AG04450 (cell line): ENCODE measurements at regions not wholly inside any gene's neighbourhood (a gene's known extent, or its start where the extent isn't known, plus 50 kb on each side); places are given as distances from the start of the nearest gene placed in this dataset.
A peak's percentile ranks its signal among the peaks of the same experiment; 100 is the strongest.

Source experiments
- CTCF ChIA-PET: fragments of 300-600, 350-600 bp; formaldehyde crosslinking; extraction: SDS; loops from one replicate; lab custom pipeline; 2022; ENCODE audit warnings: antibody characterized with exemption, inconsistent platforms; lab: Charles Lee
- POLR2A ChIA-PET: fragments of 350-600 bp; formaldehyde crosslinking; extraction: SDS; loops from one replicate; lab custom pipeline; 2021; ENCODE audit warnings: antibody characterized with exemption, inconsistent platforms; lab: Yijun Ruan, JAX
- DNase-seq: peaks from one replicate; pipeline ENCODE4 v3.0.0-alpha.2; 2011; ENCODE audit warnings: low read depth, low spot score
- H3K27ac ChIP-seq: one replicate; pipeline ENCODE4 v1.5.1; 2012; ENCODE audit warnings: low read depth, low read length, control low read depth
- H3K27me3 ChIP-seq: one replicate; pipeline ENCODE4 v1.6.0; 2012; ENCODE audit warnings: low read length; ENCODE audit not compliant: control insufficient read depth, insufficient read depth
- H3K4me3 ChIP-seq: 2 replicates; pipeline ENCODE4 v1.5.1; 2011; ENCODE audit warnings: mild to moderate bottlenecking, low read depth, low read length, control low read depth
- H3K9me3 ChIP-seq: 2 replicates; pipeline ENCODE4 v1.5.1; 2012; ENCODE audit warnings: low read length; ENCODE audit not compliant: control insufficient read depth, insufficient read depth
- TF ChIP-seq, protein P1 (sequence below): IDR thresholded peaks from 2 replicates; pipeline ENCODE4 v1.5.1; 2011; ENCODE audit warnings: low read depth, low read length, control low read depth, inconsistent platforms

DNA sequence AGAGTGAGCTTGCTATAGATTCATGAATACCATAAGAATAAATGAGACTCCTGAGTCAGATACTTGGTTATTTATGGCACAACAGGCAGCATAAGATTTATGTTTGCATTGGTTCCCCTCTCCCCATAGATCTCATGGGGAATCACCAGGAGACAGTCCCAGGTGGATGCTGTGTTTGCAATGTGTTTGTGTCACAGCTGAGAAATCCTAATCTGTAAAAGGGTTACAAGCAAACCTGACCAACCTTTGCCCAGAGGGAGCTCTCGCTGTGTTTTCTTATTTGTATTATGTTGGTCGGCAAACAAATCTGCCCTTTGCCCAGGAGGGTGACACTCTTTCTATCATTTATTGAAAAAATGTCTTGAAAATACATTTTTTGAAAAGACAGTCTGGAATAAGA is 236.2 kb downstream of the ZPLD1 start:
- Histone ChIP-seq H3K27ac (no peak overlapping the region), H3K4me3 (no peak overlapping the region), H3K9me3 (no peaks in the 10 kb centered on the region), H3K27me3 (no peaks in the 10 kb centered on the region)
- CTCF ChIA-PET, result interaction anchor here (1.0 to 4.2 kb wide), 4 partner anchors 9 to 18 kb away, joined by 3 to 67 read pairs (median 4); no protein-coding TSS in a partner anchor
- DNase-seq, result no peak
- POLR2A ChIA-PET, result interaction anchor here (0.6 kb wide), 1 partner anchor 212 kb away, joined by 10 read pairs; no protein-coding TSS in a partner anchor
- TF ChIP-seq, protein P1, sequence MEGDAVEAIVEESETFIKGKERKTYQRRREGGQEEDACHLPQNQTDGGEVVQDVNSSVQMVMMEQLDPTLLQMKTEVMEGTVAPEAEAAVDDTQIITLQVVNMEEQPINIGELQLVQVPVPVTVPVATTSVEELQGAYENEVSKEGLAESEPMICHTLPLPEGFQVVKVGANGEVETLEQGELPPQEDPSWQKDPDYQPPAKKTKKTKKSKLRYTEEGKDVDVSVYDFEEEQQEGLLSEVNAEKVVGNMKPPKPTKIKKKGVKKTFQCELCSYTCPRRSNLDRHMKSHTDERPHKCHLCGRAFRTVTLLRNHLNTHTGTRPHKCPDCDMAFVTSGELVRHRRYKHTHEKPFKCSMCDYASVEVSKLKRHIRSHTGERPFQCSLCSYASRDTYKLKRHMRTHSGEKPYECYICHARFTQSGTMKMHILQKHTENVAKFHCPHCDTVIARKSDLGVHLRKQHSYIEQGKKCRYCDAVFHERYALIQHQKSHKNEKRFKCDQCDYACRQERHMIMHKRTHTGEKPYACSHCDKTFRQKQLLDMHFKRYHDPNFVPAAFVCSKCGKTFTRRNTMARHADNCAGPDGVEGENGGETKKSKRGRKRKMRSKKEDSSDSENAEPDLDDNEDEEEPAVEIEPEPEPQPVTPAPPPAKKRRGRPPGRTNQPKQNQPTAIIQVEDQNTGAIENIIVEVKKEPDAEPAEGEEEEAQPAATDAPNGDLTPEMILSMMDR, result no peak

- ChIA-PET POLR2A (no interaction called here), CTCF (interaction anchor here (0.6 to 4.2 kb wide), 25 partner anchors 8 to 715 kb away, joined by 3 to 67 read pairs (median 4); no protein-coding TSS in a partner anchor)
- DNase-seq, result no peak
These were observed 237.5 kb downstream of the ZPLD1 start for GRCh38 chr3:102672305-102672704.

DNA sequence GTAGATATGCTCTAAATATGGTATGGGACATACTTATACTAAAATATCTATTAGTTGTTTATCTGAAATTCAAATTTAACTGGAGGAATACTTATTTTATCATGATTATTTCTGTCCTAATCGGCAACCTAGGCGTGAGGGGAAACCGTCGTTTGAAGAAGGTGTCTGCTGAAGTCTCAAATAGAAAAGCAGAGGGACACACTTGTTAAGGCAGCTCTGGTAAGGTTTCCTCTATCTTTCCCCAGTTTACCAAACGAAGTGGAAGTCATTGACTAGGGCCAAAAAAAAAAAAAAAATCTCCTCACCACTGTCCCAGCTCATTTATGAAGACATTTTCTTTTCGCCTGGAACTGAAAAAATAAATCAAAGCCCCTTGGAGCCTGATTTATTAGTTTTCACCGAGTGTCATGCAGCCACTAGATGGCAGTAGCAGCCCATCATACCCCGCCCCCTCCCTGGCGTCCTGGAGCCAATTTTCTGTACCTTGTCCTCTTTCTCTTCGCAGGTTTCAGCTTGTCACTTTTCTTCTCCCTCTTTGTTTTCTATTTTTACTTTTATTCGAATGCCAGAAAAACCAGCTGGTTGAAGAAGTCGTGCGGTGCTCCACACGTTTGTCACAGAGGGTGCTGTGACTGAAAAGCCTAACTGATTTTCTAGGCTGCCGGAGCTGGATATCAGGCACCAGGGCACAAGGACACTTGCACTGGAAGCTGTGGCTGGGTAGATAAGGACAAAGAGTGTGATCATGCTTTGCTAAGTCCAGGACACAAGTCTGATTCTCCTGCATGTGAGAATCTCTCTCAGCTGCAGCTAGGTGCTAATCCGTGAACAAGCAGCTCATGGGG is 238.7 kb downstream of the ZPLD1 start:
- DNase-seq, result no peak
- no peak overlapping the region for H3K27ac ChIP-seq
- TF ChIP-seq, protein P1, result peak; percentile 90
- no peak overlapping the region for H3K4me3 ChIP-seq
- POLR2A ChIA-PET, result no interaction called here
- no peaks in the 10 kb centered on the region for H3K27me3 ChIP-seq
- H3K9me3 ChIP-seq, result no peaks in the 10 kb centered on the region
- CTCF ChIA-PET, result interaction anchor here (0.6 to 4.2 kb wide), 50 partner anchors 8 to 1564 kb away, joined by 3 to 67 read pairs (median 4); no protein-coding TSS in a partner anchor

More at GRCh38 chr3:102672305-102672704, 237.5 kb downstream of the ZPLD1 start:
- Histone ChIP-seq H3K9me3 (no peaks in the 10 kb centered on the region), H3K27me3 (no peaks in the 10 kb centered on the region), H3K4me3 (no peak overlapping the region), H3K27ac (no peak overlapping the region)
- TF ChIP-seq, protein P1, result no peak

DNA sequence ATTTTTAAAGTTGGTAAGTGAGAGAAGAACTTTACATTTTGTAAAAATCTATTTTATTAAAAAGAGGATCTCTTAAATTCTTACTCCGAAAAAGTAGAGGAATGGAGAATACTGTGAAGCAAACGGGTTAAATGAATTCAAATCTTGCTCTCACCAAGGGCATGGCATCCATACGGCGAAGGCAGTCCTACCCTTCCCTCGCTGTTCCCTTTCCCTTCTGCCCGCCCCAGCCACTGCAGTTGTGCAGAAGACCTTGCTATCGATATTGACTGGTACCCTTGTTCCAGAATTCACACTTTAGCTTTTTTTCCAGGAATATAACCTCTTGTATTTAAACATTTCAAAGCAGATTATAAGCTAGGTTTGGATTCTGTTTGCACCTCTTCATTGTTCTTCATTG is 239.5 kb downstream of the ZPLD1 start:
- Histone ChIP-seq H3K9me3 (no peaks in the 10 kb centered on the region), H3K27ac (no peak overlapping the region), H3K27me3 (no peaks in the 10 kb centered on the region), H3K4me3 (no peak overlapping the region)
- TF ChIP-seq, protein P1, result no peak
- ChIA-PET CTCF (interaction anchor here (0.8 to 4.2 kb wide), 12 partner anchors 10 to 481 kb away, joined by 3 to 67 read pairs (median 8); no protein-coding TSS in a partner anchor), POLR2A (no interaction called here)
- DNase-seq, result no peak

GRCh38 chr3:102676424-102676823 is 241.6 kb downstream of the ZPLD1 start:
- TF ChIP-seq, protein P1, result no peak
- POLR2A ChIA-PET, result no interaction called here
- H3K4me3 ChIP-seq, result no peak overlapping the region
- H3K9me3 ChIP-seq, result no peaks in the 10 kb centered on the region
- H3K27me3 ChIP-seq, result no peaks in the 10 kb centered on the region
- CTCF ChIA-PET, result no interaction called here
- H3K27ac ChIP-seq, result no peak overlapping the region
- no peak for DNase-seq
